Calu3 (cell line): ENCODE measurements at regions not wholly inside any gene's neighbourhood (a gene's known extent, or its start where the extent isn't known, plus 50 kb on each side); places are given as distances from the start of the nearest gene placed in this dataset.
"Not testable (repeated sequence)": the region's sequence is repeated elsewhere in the genome, so short reads cannot be mapped to it uniquely, and the experiment has no call there.

Experiments
- BruUV-seq: library from RNA; stranded (reverse); fragments of 400-500 nt; replicated peaks from 2 replicates; lab custom pipeline; 2021; lab: Mats Ljungman, UMichigan
- CTCF ChIA-PET: fragments of 300-600 bp; sonication (Branson Sonifier 250); formaldehyde crosslinking; loops from one replicate; lab custom pipeline; 2022; ENCODE audit warnings: antibody characterized with exemption; lab: Charles Lee
- DNase-seq: peaks from one replicate; pipeline ENCODE4 v3.0.0; 2022
- H3K27ac Mint-ChIP-seq: one replicate; pipeline ENCODE4 v1.8.0; 2022; ENCODE audit warnings: mixed read lengths; ENCODE audit not compliant: unreplicated experiment
- H3K27me3 Mint-ChIP-seq: one replicate; pipeline ENCODE4 v1.8.0; 2022; ENCODE audit warnings: mixed read lengths; ENCODE audit not compliant: unreplicated experiment
- H3K36me3 Mint-ChIP-seq: one replicate; pipeline ENCODE4 v1.8.0; 2022; ENCODE audit warnings: mild to moderate bottlenecking, moderate library complexity, mixed read lengths; ENCODE audit not compliant: insufficient read depth, unreplicated experiment
- H3K4me1 Mint-ChIP-seq: one replicate; pipeline ENCODE4 v1.8.0; 2022; ENCODE audit warnings: mild to moderate bottlenecking, low read depth, mixed read lengths; ENCODE audit not compliant: unreplicated experiment
- H3K4me3 Mint-ChIP-seq: one replicate; pipeline ENCODE4 v1.8.0; 2022; ENCODE audit warnings: mild to moderate bottlenecking, low read depth, moderate library complexity, mixed read lengths; ENCODE audit not compliant: unreplicated experiment
- H3K9me3 Mint-ChIP-seq: one replicate; pipeline ENCODE4 v1.8.0; 2022; ENCODE audit warnings: low read depth, mixed read lengths; ENCODE audit not compliant: unreplicated experiment
- intact Hi-C: fragments of 100-400 bp; cut with micrococcal nuclease; formaldehyde crosslinking; loops from one replicate; pipeline ENCODE4 v1.10.0; 2022; ENCODE audit not compliant: unreplicated experiment
- TF ChIP-seq, protein P1 (sequence below): fragments of 200-600 bp; IDR thresholded peaks from one replicate; pipeline ENCODE4 v1.8.0; 2022; ENCODE audit warnings: antibody characterized with exemption; ENCODE audit not compliant: unreplicated experiment

DNA sequence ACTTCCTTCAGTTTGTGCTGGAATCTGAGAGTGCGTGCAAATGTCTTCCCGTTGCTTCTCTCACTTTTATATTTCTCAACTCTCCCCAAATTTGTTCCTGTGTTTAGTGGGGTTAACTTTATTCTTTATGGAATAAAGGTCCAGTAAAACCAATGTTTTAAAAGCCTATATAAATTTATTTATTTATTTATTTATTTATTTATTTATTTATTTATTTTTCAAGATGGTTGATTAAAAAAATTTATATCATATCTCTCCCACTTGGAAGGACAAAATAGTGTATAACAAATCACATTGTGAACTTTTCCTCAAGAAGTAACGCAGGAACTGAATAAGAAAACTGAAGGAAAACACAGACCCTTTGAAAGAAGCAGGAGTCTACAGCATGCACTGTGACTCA lies 95.3 kb upstream of the ITM2A start:
- BruUV-seq: no TSS peak
- Mint-ChIP-seq H3K36me3 (no peaks in the 10 kb centered on the region), H3K4me3 (no peak overlapping the region), H3K27ac (no peak overlapping the region), H3K4me1 (no peaks in the 10 kb centered on the region), H3K9me3 (no peaks in the 10 kb centered on the region), H3K27me3 (no peaks in the 10 kb centered on the region)
- CTCF ChIA-PET: no interaction called here
- DNase-seq: no peak
- TF ChIP-seq, protein P1, sequence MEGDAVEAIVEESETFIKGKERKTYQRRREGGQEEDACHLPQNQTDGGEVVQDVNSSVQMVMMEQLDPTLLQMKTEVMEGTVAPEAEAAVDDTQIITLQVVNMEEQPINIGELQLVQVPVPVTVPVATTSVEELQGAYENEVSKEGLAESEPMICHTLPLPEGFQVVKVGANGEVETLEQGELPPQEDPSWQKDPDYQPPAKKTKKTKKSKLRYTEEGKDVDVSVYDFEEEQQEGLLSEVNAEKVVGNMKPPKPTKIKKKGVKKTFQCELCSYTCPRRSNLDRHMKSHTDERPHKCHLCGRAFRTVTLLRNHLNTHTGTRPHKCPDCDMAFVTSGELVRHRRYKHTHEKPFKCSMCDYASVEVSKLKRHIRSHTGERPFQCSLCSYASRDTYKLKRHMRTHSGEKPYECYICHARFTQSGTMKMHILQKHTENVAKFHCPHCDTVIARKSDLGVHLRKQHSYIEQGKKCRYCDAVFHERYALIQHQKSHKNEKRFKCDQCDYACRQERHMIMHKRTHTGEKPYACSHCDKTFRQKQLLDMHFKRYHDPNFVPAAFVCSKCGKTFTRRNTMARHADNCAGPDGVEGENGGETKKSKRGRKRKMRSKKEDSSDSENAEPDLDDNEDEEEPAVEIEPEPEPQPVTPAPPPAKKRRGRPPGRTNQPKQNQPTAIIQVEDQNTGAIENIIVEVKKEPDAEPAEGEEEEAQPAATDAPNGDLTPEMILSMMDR: no peak
- intact Hi-C loops: no loop called here

DNA sequence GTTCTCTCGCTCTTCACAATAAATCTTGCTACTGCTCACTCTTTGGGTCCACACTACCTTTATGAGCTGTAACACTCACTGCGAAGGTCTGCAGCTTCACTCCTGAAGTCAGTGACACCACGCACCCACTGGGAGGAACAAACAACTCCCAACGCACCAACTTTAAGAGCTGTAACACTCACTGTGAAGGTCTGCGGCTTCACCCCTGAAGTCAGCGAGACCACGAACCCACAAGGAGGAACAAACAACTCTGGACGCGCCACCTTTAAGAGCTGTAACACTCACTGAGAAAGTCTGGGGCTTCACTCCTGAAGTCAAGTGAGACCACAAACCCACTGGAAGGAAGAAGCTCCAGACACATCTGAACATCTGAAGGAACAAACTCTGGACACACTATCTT lies 89.5 kb upstream of the ITM2A start:
- H3K27me3 Mint-ChIP-seq, H3K4me3 Mint-ChIP-seq, intact Hi-C loops, BruUV-seq, H3K4me1 Mint-ChIP-seq, CTCF ChIA-PET, H3K27ac Mint-ChIP-seq, DNase-seq, H3K36me3 Mint-ChIP-seq, H3K9me3 Mint-ChIP-seq: not testable (repeated sequence)

DNA sequence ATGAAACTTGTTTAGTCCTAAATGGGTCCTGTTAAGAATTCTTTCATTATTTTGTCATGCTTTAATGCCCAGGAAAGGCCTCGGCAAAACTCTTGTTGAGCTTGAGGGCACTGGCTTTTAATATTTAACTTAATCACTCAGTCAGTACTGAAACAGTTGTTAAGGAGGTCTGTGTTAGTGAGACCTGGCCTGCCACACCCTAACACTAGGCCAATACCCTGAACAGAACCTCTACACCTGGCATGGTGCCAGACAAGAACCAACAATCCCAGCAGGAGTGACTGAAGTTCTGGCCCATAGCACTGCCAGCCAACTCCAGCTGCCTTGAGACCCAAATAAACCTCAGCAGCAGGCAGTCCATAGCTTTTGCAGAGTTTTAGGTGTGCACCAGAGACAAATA lies 85.7 kb upstream of the ITM2A start:
- TF ChIP-seq, protein P1: no peak
- no TSS peak for BruUV-seq
- CTCF ChIA-PET: no interaction called here
- intact Hi-C loops: loop anchor here (5.0 kb wide), 2 partner anchors 371 to 896 kb away; no protein-coding TSS in a partner anchor
- DNase-seq: no peak
- no peaks in the 10 kb centered on the region for H3K9me3 Mint-ChIP-seq
- no peak overlapping the region for H3K4me3 Mint-ChIP-seq
- H3K27me3 Mint-ChIP-seq: no peaks in the 10 kb centered on the region
- no peaks in the 10 kb centered on the region for H3K4me1 Mint-ChIP-seq
- no peaks in the 10 kb centered on the region for H3K36me3 Mint-ChIP-seq
- no peak overlapping the region for H3K27ac Mint-ChIP-seq

DNA sequence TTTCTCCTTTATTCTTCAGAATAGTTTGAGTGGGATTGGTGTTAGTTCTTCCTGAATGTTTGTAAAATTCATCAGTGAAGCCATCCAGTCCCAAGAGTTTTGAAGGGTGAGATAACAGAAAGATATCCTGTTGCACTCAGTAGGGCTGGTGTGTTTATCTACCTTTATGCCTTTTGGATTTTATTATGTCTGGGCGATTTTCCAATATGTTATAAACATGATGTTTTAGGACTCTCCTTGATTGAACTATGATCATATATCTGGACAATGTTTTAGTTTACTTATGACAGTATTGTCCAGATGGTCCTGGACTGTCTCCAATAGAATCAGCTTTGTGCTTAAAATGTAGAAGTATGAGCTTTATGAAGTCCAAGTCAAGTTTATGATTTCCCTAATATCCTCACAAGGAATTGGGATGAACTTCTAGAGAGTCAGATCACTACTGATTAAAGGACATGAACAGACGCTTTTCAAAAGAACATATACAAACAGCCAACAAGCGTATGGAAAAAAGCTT lies 77.6 kb upstream of the ITM2A start:
- H3K27ac Mint-ChIP-seq: no peak overlapping the region
- DNase-seq: no peak
- no TSS peak for BruUV-seq
- CTCF ChIA-PET: no interaction called here
- no peaks in the 10 kb centered on the region for H3K36me3 Mint-ChIP-seq
- no peaks in the 10 kb centered on the region for H3K27me3 Mint-ChIP-seq
- H3K4me1 Mint-ChIP-seq: no peaks in the 10 kb centered on the region
- no peak overlapping the region for H3K4me3 Mint-ChIP-seq
- intact Hi-C loops: no loop called here
- TF ChIP-seq, protein P1: no peak
- H3K9me3 Mint-ChIP-seq: no peaks in the 10 kb centered on the region

DNA sequence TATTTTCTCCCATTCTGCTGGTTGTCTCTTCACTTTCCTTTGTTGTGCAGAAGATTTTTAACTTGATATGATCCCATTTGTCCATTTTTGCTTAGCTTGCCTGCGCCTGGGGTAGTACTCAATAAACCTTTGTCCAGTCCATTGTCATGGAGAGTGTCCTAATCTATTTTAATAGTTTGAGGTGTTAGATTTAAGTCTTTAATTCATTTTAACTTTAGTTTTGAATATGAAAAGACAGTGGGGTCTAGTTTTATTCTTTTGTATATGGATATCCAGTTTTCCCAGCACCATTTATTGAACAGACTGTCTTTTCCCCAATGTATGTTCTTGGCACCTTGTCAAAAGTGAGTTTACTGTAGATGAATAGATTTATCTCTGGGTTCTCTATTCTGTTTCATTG lies 76.0 kb upstream of the ITM2A start:
- Mint-ChIP-seq H3K27ac (no peak overlapping the region), H3K27me3 (no peaks in the 10 kb centered on the region), H3K36me3 (no peaks in the 10 kb centered on the region), H3K9me3 (no peaks in the 10 kb centered on the region), H3K4me3 (no peak overlapping the region), H3K4me1 (no peaks in the 10 kb centered on the region)
- CTCF ChIA-PET: no interaction called here
- DNase-seq: no peak
- BruUV-seq: no TSS peak
- intact Hi-C loops: no loop called here
- TF ChIP-seq, protein P1: no peak
